NCI-H1092 treated with DMSO at 0.1 percent for 48 hours (cell line): ENCODE measurements at regions not wholly inside any gene's neighbourhood (a gene's known extent, or its start where the extent isn't known, plus 50 kb on each side); places are given as distances from the start of the nearest gene placed in this dataset.
"Not testable (repeated sequence)": the region's sequence is repeated elsewhere in the genome, so short reads cannot be mapped to it uniquely, and the experiment has no call there.

Experiments used
- DNase-seq: peaks from one replicate; lab custom pipeline; 2025; lab: John Stamatoyannopoulos, UW

DNA sequence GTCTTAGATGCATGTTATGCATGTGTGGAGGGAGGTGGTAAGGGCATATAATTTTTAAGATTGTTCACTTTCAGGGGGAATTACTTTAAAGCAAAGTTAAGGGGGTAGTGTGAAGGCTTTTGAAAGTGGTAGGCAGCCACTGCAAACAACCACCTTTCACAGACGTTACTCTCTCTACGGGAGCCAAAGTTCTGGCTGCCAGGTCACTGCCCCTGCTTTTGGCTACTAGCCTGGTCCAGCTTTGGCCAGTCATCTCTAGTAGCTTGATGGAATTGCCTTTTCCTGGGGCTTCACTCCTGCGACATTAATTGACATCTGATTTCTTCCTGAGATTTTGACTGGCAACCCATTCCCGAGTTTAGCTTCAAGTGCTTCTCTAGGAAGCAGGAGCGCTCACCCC lies 397.5 kb downstream of the CDH11 start:
- no peak for DNase-seq

DNA sequence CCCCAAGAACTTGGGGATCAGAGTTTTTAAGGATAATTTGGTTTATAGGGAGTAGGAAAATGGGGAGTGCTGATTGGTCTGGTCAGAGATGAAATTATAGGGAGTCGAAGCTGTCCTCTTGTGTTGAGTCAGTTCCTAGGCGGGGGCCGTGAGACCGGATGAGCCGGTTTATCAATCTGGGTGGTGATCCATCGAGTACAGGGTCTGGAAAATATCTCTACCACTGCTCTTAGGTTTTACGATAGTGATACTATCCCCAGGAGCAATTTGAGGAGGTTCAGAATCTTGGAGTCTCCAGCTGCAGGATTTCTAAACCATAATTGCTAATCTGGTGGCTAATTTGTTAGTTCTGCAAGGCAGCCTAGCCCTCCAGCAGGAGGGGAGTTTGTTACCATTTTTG lies 403.4 kb downstream of the CDH11 start:
- DNase-seq: no peak

DNA sequence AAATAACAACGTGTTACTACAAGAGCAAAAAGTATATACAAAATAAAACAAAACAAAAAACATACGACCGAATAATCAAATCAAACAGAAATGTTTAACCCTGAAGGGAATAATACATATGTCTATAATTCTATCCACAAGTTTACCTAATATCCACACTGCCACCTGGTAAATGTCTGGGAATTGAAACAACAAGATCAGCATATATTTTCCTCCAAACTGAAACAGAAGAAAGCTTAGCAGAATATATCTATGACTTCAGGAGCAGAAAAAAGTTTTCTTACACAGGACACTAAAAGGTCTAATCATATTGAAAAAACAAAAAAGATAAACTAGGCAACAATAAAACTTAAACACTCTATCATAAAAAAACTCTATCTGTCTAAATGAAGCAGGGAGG lies 404.0 kb downstream of the CDH11 start:
- no peak for DNase-seq

DNA sequence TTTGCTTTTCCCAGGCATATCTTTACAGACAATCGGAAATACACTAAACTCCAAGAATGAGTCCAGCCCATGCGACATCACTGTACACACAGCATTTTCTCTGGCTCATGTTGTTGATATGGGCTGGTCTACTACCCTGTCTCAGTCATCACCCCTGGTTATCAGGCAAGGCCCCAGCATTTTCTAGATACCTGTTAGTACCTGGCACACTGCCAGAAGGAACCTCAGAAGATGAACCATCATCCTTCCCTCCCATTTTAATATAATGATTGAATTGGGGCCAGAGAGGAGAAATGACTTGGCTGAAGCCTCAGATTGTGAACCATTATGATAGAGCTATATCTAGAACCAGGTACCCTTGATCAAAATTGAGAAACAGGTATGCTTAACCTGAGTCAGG lies 406.2 kb downstream of the CDH11 start:
- no peak for DNase-seq

DNA sequence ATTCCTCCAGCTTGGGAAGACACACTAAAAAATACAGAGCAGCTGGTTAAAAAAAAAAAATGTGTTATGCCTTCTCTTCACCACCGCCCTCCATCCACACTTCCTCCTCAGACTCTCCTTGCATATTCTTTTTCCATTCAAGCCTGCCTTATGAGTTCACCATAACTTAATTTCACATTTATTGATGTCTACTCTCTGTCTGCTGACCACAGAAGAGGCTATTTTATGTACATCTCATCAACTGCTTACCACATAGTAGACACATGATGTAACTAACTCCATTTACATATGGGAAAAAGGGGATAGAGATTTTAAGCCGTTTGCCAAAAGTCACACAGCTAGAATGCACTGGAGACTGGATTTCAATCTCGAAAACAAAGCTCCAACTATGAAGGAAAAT lies 409.8 kb downstream of the CDH11 start:
- no peak for DNase-seq

DNA sequence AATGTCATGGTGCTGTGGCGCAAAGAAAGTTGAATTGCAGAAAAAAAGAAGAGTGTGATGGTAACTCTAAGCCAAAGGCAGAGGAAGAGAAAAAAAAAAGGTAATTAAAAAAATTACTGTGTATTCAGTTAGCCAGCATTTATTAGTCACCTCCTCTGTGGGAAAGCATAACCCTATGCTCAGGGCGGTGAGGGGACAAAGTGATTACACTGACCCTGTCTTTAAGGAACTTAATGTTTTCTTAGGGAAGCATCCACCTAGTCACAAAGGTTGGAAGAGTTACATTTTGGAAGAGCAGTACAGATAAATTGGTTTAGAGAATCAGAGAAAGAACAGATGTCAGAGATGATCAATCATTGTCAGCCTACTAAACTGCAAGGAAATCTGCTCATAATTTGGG lies 410.3 kb downstream of the CDH11 start:
- no peak for DNase-seq

DNA sequence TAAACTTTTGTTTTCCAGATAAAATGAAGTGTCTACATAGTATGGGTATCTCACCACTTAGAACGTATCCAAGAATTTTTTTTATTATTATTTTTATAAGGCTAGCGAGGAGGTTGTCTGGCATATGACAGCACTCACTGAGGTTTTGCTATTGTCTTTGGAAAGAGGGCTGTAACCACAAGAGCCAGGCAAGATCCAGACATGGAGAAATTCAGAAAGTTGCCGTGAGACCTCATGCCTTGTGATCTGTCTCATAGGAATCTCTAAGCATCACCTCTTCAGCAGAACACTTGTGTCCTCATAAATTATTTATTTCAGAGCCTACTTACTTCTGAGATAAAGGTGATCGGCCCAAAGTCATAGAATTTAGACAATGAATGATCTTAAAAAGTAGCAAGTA lies 410.8 kb downstream of the CDH11 start:
- no peak for DNase-seq

DNA sequence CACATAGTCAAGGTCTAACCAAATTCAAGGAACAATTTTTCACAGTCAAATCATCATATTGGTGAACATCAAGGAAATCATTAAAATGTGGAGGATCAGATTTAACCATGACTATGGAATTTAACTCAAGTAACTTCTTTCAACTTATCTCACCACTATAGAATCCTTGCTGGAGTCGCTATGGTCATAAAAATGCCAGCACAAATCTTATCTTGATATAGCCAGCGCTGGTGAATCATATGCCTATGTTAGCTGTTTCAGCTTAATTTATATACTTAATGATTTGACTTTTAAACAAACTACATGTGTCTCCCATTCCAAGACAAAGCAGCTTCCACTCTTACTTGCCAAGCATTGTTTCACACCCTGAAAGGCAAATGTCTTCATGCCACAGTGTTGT lies 416.4 kb downstream of the CDH11 start:
- DNase-seq: no peak

DNA sequence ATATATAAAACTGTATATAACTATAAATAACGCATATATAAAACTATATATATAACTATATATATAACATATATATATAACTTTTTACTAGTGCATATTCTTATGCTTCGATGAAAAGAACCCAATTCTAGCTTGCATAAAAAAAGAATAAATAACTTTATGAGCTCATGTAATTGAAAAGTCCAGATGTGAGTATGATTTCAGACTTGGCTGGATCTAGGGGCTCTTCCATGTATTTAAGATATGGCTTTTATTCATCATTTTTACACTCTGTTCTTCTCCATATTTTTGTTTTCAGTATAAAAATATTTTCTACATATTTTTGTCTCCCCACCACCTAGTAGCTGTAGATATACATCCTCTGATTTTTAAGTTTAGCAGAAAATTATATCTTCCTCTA lies 417.5 kb downstream of the CDH11 start:
- no peak for DNase-seq

DNA sequence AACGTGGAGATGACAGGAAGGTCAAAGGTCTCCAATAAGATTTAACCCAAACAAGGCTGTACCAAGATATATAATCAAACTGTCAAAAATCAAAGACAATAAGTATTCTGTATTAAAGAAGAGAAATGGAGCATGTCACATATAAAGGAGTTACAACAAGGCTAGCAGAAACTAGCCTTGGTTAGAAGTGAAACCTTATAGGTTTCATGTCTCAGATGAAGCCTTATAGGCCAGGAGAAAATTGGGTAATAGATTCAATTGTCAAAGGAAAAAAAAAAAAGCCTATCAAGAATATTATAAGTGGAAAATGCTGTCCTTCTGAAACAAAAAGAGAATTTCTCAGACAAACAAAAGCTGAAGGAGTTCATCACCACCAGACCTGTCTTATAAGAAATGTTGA lies 419.4 kb downstream of the CDH11 start:
- no peak for DNase-seq

DNA sequence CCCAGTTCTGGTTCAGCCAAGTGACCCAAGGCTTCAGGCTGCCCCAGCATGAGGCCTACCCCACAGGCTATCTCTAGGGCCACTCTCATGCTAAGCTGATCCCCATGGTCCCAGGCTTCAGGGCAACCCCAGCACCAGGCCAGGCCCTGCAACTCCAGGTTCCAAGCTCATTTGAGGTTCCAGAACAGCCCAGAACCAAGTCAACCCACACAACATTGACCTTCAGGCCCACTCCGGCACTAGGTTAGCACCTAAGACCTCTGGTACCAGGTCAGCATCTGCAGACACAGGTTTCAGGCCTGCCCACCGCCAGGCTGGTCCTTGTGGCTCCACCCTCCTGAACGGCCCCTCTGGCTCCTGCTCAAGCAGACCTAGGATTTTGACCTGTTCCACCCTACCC lies 421.2 kb downstream of the CDH11 start:
- DNase-seq: no peak

DNA sequence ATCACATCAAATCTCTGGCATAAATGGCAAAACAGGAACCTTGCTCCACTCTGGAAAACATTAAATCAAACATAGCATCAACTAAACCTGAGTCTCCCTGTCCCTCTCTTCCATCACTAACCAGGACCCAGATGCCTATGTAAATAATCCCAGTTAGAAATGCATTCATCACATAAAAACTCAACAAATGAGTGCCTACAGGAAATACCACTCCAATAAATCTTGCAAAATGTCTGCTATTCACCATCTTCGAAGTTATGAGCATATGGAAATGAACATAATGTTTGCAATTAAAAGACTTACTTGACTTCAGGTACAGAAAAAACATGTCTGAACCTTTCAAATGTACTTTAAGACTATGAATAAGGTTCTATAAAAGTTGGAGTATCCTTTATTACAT lies 425.0 kb downstream of the CDH11 start:
- no peak for DNase-seq

DNA sequence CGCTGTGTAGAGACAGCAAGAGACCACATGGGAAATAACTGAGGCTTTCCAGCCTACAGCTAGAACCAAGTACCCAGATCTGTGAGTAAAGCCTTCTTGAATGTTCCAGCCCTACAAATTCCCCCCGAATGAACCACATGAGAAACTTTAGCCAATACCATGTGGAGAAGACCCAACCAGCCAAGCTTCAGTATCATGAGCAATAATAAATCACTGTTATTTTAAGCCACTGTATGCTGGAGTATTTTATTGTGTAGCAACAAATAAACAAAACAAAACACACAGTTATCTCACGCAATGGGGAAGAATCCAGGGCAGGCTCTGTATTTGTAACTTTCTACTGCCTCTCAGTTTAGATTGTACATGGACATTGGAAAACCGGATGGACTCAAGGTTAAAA lies 426.2 kb downstream of the CDH11 start:
- DNase-seq: no peak

DNA sequence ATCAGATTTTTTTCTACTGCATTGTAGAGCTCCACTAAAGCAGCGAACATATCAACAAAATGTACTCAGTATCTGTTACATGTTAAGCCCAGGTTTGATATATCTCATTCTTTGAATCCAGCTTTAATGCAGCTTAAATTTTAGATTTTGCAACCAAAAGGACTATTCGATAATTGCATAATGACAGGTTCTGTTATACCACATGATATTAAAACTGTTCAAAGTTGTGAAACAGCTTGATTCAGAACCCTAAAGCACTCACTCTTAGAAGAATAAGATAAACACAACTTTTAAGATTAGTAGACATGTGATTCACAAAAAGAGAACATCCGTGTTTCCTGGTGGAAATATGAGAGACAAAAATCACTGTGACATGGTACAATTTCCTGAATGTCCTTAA lies 427.9 kb downstream of the CDH11 start:
- DNase-seq: no peak

DNA sequence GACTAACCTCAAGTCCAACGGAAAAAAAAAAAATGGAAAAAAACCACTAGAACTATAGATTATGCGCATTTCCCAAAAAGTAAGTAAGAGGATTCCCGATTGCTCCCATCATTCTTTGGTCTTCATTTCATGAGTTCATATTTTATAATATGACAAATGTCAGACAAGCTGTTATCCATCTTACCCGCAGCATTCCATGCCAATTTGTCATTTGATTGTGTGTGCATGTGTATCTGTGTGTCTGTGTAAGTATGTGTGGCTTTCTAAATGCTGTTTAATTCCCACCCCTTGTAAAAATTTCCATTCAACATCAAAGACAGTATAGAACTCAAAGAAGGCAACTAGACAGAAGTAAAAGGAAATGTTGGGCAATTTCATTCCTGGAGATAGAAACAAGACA lies 434.1 kb downstream of the CDH11 start:
- no peak for DNase-seq

DNA sequence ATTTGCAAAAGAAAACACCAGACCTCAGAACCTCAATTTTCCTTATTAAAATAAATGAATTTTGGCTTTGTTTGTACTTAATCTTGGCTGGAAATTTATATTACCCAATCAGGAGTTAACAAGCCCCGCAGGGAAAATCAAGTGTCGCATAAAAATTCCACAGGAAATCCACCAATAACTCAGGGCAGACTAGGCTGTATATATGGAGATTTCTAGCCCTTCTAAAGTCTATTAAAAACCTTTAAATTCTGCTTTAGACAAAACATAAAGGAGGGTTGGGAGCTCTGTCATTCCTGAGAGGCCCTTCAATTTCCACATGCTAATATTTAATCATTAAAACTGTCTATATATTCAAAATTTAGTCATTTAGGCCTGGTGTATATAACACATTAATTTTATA lies 434.7 kb downstream of the CDH11 start:
- no peak for DNase-seq

DNA sequence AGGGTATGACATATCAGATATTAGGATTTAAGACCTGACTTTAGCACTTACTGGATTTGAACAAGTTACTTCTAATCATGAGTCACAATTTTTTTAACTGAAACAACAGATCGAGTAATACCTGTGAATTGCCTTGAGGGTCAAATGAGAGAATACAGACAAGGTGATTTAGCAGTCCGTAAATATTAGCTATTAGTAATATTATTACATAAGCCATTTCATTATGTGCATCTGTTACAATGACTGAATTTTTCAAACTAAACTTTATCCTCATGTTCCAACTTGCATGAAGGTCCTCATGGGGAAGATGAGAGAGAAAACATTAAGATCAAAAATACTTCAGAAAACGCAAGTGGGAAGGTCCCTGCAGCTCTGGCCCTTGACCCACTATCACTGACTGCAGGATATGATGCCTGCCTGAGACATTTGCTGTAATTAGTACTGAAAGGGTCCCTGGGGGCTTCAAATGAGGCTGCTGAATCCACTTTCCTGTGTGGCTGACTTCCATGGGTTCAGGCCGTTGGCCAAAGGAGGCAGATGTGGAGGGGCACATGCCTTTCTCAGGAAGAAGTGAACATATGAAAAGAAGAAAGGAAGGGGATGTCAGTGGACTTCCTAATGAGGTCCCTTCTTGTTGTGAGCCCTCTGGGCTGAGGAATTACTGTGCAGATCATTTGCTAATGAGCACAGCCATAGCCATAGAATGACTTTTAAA lies 441.7 kb downstream of the CDH11 start:
- no peak for DNase-seq

DNA sequence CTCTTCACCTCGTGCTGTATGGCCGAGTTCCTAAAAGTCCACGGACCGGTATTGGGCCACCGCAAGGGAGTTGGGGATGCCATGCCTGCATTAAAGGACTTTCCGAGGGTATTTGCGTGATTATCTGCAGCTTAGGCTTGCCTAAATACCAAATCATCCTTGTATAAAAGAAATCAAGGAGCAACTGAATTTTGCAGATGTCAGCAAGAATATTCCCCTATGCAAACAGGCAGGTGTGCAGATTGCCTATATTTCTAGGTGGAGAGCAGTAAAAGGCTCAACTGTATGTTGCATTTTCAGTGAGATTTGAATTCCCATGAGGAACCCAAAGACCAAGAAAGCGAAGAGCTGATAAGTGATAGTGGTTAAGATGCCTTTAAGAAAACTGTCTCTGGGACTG lies 452.3 kb downstream of the CDH11 start:
- no peak for DNase-seq

DNA sequence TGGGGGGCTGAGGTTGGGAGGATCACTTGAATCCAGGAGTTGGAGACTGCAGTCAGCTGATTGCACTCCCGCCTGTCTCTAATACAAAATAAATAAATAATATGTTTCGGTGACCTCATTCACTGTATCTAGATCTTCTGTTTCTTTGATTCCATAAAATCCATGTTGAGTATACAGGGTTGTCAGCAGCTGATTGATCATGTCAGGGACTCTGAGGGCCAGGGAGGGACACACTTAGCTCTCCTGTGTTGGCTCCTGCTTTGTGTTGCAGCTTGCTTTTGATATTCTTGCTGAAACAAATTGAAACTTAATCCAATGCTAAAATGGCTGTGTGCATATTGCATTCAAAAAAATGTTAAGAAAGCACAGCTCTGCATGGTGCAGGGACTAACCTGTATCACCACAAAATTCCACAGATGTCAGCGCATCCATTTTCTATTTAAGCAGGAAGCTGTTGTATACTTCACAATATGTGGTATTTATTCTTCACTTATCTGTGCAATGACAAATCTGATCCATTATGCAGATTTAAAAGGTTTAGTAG lies 454.5 kb downstream of the CDH11 start:
- no peak for DNase-seq

DNA sequence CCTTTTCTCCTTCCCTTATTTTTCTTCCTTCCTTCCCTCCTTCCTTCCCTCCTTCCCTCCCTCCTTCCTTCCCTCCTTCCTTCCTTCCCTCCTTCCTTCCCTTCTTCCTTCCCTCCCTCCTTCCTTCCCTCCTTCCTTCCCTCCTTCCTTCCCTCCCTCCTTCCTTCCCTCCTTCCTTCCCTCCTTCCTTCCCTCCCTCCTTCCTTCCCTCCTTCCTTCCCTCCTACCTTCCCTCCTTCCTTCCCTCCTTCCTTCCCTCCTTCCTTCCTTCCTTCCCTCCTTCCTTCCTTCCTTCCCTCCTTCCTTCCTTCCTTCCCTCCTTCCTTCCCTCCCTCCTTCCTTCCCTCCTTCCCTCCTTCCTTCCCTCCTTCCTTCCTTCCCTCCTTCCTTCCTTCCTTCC lies 459.6 kb downstream of the CDH11 start:
- not testable (repeated sequence) for DNase-seq

DNA sequence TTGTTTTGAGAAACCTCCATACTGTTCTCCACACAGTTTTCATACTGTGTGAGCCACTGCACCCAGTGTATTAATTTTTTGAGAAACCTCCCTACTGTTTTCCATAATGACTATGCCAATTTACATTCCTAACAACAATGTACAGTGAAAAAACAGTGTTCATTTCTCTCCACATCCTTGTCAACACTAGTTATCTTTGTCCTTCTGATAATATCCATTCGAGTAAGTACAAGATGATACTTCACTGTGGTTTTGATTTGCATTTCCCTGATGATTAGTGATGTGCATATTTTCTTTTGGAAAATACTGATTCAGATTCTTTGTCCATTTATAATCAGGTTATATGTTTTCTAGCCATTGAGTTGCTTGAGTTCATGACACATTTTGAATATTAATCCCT lies 462.0 kb downstream of the CDH11 start:
- no peak for DNase-seq

DNA sequence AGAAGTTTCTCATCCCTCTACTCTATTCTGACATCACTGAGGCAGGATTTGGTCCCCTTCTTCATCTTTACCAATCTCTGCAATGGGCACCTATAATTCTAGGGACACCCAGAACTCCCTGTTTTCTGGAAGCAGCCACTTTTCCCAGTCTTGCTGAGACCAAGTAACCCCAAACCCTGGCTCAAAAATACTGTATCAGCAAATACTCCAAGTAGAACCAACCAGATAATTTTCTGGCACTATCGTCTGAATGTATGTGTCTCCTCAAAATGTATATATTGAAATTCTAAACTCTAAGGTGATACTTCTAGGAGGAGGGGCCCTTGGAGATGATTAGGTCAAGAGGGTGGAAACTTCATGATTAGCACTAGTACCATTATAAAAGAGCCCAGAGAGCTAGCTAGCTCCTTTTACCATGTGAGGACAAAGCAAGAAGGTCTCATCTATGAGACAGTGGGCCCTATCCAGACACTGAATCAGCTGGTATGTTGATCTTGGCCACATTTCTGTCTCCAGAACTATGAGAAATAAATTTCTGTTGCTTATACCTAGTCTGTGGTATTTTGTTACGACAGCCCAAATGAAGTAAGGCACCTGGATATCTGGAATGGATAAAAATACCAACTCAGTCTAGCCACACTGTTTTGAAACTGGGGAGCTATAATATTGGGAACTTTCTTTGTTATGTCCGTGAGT lies 464.4 kb downstream of the CDH11 start:
- no peak for DNase-seq

DNA sequence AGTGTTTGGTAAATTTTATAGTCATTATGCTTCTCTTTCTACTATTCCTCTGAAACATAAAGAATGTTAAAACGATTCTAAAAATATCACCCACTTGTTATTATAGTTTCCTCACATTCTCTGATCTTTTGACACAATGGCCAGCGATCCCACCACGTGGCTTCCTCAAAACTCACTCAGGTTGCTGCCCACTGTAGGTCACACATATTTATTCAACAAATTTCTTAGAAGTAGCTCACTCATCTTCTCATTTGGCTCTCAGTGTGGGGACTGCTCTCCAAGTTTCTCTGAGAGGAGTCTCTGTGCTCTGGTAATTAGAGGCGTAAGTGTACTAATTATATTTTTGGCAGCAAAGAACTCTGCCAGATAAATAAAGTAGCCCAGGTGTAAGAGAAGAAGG lies 465.4 kb downstream of the CDH11 start:
- DNase-seq: no peak

DNA sequence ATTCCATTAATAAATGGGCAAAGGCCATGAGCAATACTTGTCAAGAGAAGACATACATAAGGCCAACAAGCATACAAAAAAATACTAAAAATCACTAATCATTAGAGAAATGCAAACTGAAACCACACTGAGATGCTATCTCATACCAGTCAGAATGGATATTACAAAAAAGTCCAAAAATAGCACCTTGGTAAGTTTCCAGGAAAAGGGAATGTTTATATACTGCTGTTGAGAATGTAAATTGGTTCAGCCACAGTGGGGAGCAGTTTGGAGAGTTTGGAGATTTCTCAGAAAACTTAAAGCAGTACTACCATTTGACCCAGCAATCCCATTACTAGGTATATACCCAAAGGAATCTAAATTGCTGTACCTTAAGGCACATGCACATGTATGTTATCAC lies 467.7 kb downstream of the CDH11 start:
- DNase-seq: no peak
